Amniotic stem cell (primary cell): ENCODE measurements at regions not wholly inside any gene's neighbourhood (a gene's known extent, or its start where the extent isn't known, plus 50 kb on each side); places are given as distances from the start of the nearest gene placed in this dataset.
"Not testable (repeated sequence)": the region's sequence is repeated elsewhere in the genome, so short reads cannot be mapped to it uniquely, and the experiment has no call there.

ENCODE experiments used
- DNase-seq: peaks from one replicate; lab custom pipeline; 2025; lab: John Stamatoyannopoulos, UW

DNA sequence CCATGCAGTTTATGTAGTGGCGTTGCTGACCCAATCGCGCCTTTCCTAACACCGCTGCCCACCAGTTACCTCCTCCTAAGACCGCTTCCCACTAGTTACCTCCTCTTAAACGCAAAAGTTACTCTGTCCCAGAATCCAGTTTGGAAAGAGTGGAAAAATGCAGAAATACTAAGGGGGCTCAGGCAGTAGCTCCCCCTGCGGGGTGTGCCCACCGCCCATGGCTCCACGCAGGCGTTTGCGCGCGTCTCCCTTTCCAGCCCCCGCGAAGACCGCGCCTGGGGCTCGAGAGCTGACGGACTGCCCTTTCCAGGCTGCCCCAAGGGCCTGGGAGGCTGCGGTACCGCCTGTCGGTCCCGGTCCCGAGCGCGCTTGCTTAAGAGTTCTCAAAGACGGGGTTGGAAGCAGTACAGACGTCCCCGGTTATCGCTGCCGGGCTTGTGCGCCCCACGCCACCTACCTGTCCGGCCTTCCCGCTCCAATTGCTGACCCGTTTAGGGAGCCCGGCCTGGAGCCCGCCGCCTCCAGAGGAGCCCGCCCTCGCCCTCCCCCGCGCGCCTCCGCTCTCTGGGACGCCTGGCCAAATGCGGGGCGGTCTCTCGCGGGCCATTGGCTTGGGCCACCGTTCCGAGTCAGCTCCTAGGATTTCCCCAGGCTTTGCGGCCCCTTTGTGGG is 414.1 kb upstream of the ESRRG start:
- no peak for DNase-seq

DNA sequence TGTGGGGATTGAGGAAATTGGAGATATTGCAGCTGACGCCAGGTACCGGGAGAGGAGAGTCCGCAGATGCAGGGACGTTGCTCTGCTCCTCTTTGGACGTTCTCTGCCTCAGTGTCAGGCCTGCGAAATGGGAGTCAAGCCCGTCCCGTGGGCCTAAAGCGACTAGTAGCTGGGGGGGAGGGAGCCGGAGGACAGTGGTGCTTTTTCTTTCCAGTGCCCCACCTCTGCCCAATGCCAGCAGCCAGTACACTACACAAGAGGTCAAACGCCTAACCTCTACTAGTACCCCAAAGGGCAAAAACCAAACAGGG is 413.6 kb upstream of the ESRRG start:
- no peak for DNase-seq

DNA sequence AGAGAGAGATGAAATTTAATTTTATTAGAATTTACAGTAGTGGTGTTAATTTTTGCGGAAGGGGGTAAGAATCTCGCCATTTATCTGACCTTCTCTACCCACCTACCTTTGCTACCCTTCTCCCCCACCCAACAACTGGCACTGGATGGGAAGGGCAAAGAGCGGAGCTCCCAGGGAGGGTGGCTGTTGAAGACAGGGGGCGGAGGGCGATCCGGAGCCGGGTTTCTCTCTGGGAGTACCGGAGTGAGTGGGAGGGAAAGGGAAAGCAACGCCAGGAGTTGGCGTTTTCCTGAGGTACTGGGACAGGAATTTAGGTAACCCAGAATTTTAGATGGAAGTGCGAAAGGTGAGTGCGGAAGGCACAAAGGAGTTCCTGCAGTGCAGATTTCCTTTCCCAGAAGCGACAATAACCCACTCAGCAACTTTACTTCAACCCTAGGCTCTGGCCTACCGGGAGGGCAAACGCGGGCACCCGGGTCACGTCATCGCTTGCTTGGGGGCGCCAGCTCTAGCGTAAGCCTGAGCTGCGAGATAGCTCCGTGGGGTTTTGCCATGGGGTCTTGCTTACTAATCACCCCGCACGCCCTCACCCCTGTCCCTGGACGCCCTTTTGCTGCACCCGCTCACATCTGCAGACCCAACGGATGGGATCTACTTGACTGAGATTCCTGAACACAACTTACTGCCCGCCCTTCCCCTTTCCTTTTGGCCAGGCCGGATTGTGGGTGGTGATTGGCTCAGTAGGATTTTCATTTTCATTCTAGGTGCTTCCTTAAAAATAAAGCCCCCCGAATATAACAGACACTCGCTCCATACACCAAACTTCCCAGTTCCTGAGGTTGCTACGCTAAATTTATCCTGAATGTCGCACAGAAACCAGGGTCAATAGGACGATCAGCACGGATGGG is 413.0 kb upstream of the ESRRG start:
- DNase-seq = no peak

GRCh38 chr1:217135569-217135915 is 412.3 kb upstream of the ESRRG start:
- no peak for DNase-seq

- DNase-seq = no peak
Observed at GRCh38 chr1:217134857-217135568, 411.8 kb upstream of the ESRRG start.

DNA sequence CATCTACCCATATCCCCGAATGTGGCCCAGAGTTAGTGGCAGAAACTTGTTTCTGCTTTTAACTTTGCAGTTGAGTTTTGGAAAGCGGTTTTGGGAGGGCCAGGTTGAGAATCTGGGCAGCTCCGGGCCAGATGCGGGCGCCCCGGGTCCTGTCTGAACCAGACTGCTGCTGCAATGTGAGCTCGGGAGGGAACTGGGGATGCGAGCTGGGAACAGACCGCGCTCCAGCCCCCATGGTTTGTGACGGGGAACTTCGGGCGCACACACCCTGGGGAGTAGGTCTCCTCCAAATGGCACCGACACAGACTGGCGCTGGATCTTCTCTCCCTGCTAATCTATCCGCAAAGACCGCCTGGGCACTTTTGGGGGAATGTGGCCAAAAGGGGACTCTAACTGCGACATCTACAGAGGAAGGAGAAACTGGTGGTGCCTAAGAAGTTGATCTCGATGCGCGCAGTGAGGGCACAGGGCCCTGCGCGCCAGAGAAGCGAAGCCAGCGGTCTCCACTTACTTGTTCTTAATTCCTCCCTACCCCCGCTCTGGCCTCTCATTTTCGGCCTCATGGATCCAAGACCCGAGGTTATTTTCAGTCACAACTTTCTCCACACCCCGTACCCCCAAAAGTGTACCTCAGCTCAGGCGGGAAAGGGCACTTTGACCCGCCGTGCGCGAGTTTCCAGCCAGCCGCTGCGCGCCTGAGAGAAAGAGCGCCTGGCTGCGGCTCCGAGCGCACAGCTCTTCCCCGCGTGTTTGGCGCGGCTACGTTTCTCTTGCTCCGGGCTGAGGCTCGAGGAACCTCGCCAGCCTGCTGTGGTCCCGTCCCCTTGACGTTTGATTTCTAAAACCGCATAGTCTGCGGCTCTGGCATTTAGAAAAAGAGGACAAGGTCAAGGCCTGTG is 411.0 kb upstream of the ESRRG start:
- DNase-seq = no peak

DNA sequence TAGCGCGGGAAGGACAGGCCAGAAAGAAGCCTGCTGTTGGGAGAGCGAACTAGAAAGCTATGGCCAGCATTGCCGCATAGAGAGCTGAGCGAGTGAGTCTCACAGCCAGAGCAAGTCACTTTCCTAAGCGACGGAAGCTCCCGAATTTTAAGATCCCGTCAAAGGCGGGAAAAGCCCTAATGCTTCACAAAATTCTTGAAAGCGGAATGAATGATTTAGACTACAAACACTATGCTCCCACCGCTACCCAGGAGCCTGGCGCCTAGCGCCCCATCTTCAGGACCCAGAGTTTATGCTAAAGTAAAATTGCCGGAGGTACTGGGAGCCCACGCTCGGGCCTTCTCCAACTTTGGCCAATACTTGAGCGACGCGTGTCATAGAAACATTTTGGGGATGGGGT is 409.9 kb upstream of the ESRRG start:
- DNase-seq = no peak

GRCh38 chr1:217123340-217123739 is 400.1 kb upstream of the ESRRG start:
- DNase-seq = not testable (repeated sequence)

- DNase-seq = no peak
Observed at GRCh38 chr1:217117973-217118465, 394.8 kb upstream of the ESRRG start.

- DNase-seq = no peak
Observed at GRCh38 chr1:217115404-217116380, 392.5 kb upstream of the ESRRG start.

DNA sequence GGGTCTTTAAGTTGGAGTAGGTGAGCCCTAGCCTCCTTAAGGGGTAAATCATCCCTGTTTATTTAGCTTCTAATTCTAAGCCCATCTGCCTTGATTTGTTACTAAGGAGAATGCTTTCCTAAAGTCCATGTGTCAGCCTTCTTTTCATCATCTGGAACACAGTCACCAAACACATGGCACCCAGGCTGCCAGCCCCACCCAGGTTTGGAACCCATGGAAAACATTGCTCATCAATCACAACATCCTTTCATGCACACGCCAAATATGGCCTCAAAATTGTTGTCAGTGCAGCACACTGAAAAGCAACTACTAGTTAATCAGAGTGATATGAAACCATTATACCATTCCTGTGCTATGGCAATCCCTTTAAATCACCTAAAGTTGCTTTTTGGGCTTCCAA is 386.7 kb upstream of the ESRRG start:
- no peak for DNase-seq

- no peak for DNase-seq
Observed at GRCh38 chr1:217106231-217106901, 383.1 kb upstream of the ESRRG start.

DNA sequence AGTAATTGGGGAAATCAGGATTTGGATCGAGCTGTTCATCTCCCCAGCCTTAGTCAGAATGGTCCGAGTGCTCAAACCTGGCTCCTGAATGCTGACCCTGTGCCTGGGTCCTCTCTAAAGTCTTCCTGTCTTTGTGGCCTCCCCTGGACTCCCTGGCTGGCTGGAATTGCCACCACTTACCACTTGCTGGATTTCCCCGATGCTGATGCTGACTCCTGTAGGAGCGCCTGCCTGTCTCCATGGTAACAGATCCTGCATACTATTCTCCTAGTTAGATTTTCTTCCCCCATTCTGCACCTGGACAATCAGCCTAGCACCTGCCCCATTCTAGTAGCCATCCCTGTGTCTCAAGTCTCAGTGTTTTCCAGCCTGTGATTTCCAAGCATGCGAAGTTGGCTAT is 382.2 kb upstream of the ESRRG start:
- no peak for DNase-seq

GRCh38 chr1:217097819-217098218 is 374.6 kb upstream of the ESRRG start:
- DNase-seq = no peak

- DNase-seq = no peak
Observed at GRCh38 chr1:217096200-217096599, 373.0 kb upstream of the ESRRG start.

GRCh38 chr1:217095050-217095622 is 371.9 kb upstream of the ESRRG start:
- DNase-seq = no peak

DNA sequence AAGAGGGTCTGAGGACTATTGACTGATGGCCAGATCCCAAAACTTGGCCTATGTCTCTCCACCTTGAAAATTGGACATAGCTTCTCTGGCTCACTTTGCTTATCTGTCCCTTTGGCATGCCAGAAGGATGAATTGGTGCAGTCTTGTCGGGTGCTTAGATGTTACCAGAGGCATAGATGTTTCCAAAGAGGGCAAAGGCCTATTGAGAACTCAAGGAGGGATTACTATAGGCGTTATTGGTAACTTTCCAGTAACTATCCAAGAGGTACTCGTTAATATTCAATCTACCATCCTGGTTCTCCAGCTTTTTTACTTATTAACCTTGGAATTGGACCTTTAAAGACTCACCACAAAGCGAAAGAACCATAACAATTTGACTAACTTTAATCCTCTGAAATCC is 368.3 kb upstream of the ESRRG start:
- DNase-seq = no peak

- DNase-seq = no peak
Observed at GRCh38 chr1:217090060-217090911, 367.1 kb upstream of the ESRRG start.
